Glutamatergic neuron (in vitro differentiated cells): ENCODE measurements at regions not wholly inside any gene's neighbourhood (a gene's known extent, or its start where the extent isn't known, plus 50 kb on each side); places are given as distances from the start of the nearest gene placed in this dataset.

Experiments
- DNase-seq: peaks from one replicate; pipeline ENCODE4 v3.0.0; 2022
- H3K27ac Mint-ChIP-seq: one replicate; pipeline ENCODE4 v1.8.0; 2020; ENCODE audit warnings: mild to moderate bottlenecking, mixed read lengths, inconsistent platforms; ENCODE audit not compliant: unreplicated experiment
- H3K27me3 Mint-ChIP-seq: one replicate; pipeline ENCODE4 v1.8.0; 2020; ENCODE audit warnings: mild to moderate bottlenecking, moderate library complexity, mixed read lengths, inconsistent platforms; ENCODE audit not compliant: unreplicated experiment
- H3K36me3 Mint-ChIP-seq: one replicate; pipeline ENCODE4 v1.8.0; 2020; ENCODE audit warnings: mild to moderate bottlenecking, mixed read lengths, inconsistent platforms; ENCODE audit not compliant: unreplicated experiment
- H3K4me1 Mint-ChIP-seq: one replicate; pipeline ENCODE4 v1.8.0; 2020; ENCODE audit warnings: mild to moderate bottlenecking, low read depth, mixed read lengths, inconsistent platforms; ENCODE audit not compliant: unreplicated experiment
- H3K4me3 Mint-ChIP-seq: one replicate; pipeline ENCODE4 v1.8.0; 2020; ENCODE audit warnings: mild to moderate bottlenecking, mixed read lengths, inconsistent platforms; ENCODE audit not compliant: unreplicated experiment
- H3K9me3 Mint-ChIP-seq: one replicate; pipeline ENCODE4 v1.8.0; 2020; ENCODE audit warnings: mild to moderate bottlenecking, moderate library complexity, mixed read lengths, inconsistent platforms; ENCODE audit not compliant: unreplicated experiment
- TF ChIP-seq, protein P1 (sequence below): fragments of 200-600 bp; sonication (generic); IDR thresholded peaks from one replicate; pipeline ENCODE4 v1.5.0; 2021; ENCODE audit not compliant: partially characterized antibody, unreplicated experiment

- H3K27ac Mint-ChIP-seq = no peak overlapping the region
- no peak for DNase-seq
- peaks cover 4% of the 10 kb centered on the region for H3K9me3 Mint-ChIP-seq
- TF ChIP-seq, protein P1, sequence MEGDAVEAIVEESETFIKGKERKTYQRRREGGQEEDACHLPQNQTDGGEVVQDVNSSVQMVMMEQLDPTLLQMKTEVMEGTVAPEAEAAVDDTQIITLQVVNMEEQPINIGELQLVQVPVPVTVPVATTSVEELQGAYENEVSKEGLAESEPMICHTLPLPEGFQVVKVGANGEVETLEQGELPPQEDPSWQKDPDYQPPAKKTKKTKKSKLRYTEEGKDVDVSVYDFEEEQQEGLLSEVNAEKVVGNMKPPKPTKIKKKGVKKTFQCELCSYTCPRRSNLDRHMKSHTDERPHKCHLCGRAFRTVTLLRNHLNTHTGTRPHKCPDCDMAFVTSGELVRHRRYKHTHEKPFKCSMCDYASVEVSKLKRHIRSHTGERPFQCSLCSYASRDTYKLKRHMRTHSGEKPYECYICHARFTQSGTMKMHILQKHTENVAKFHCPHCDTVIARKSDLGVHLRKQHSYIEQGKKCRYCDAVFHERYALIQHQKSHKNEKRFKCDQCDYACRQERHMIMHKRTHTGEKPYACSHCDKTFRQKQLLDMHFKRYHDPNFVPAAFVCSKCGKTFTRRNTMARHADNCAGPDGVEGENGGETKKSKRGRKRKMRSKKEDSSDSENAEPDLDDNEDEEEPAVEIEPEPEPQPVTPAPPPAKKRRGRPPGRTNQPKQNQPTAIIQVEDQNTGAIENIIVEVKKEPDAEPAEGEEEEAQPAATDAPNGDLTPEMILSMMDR = no peak
- no peaks in the 10 kb centered on the region for H3K27me3 Mint-ChIP-seq
- H3K4me1 Mint-ChIP-seq = no peaks in the 10 kb centered on the region
- H3K36me3 Mint-ChIP-seq = no peaks in the 10 kb centered on the region
- H3K4me3 Mint-ChIP-seq = no peak overlapping the region
These were observed 827.7 kb upstream of the PCDH9 start for GRCh38 chr13:68057836-68058235.

- Mint-ChIP-seq H3K27me3 (no peaks in the 10 kb centered on the region), H3K9me3 (peaks cover 4% of the 10 kb centered on the region), H3K4me3 (no peak overlapping the region), H3K4me1 (peaks cover 1% of the 10 kb centered on the region), H3K36me3 (no peaks in the 10 kb centered on the region), H3K27ac (no peak overlapping the region)
- TF ChIP-seq, protein P1 = no peak
- no peak for DNase-seq
These were observed 826.9 kb upstream of the PCDH9 start for GRCh38 chr13:68056816-68057710.

GRCh38 chr13:68051910-68052309 is 821.8 kb upstream of the PCDH9 start:
- DNase-seq = no peak
- peaks cover 7% of the 10 kb centered on the region for H3K4me1 Mint-ChIP-seq
- H3K9me3 Mint-ChIP-seq = peaks cover 3% of the 10 kb centered on the region
- H3K36me3 Mint-ChIP-seq = no peaks in the 10 kb centered on the region
- no peaks in the 10 kb centered on the region for H3K27me3 Mint-ChIP-seq
- no peak overlapping the region for H3K4me3 Mint-ChIP-seq
- no peak overlapping the region for H3K27ac Mint-ChIP-seq
- TF ChIP-seq, protein P1 = no peak

GRCh38 chr13:68050761-68051160 is 820.6 kb upstream of the PCDH9 start:
- Mint-ChIP-seq H3K27ac (no peak overlapping the region), H3K36me3 (no peaks in the 10 kb centered on the region), H3K27me3 (no peaks in the 10 kb centered on the region), H3K4me3 (no peak overlapping the region), H3K9me3 (no peaks in the 10 kb centered on the region), H3K4me1 (peaks cover 9% of the 10 kb centered on the region)
- no peak for DNase-seq
- TF ChIP-seq, protein P1 = no peak

DNA sequence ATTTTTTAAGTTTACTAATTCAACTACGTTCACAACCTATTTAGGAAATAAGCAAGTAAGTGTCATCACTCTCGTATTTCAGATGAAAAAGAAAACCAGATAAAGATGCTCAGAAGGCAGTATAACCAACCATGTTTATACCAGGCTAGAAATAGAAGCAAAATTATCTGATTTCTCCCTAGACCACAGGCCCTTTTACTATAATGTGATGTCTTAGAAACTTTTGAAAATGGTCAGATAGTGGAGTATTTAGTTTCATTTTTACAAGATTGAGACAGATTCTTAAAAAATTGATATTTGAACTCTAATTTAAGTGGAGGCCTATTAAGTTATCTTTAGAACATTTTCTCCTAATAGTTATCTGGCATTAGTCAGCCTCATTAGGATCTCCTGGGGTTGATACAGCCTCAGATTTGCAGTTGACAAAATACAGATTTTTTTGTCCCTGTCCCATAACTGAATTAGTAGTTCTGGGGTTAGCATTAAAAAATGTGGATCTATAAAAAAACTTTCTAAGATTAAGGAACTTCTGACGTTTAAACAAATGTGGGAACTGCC is 818.7 kb upstream of the PCDH9 start:
- no peaks in the 10 kb centered on the region for H3K36me3 Mint-ChIP-seq
- no peak overlapping the region for H3K4me3 Mint-ChIP-seq
- no peaks in the 10 kb centered on the region for H3K9me3 Mint-ChIP-seq
- no peak for DNase-seq
- TF ChIP-seq, protein P1 = no peak
- no peak overlapping the region for H3K27ac Mint-ChIP-seq
- H3K27me3 Mint-ChIP-seq = no peaks in the 10 kb centered on the region
- peaks cover 9% of the 10 kb centered on the region for H3K4me1 Mint-ChIP-seq
